OCI-LY7 (cell line): ENCODE measurements at regions not wholly inside any gene's neighbourhood (a gene's known extent, or its start where the extent isn't known, plus 50 kb on each side); places are given as distances from the start of the nearest gene placed in this dataset.

Source experiments
- EZH2phosphoT487 ChIP-seq: fragments of 200-600 bp; sonication (generic); IDR thresholded peaks from 2 replicates; pipeline ENCODE4 v1.6.1; 2018; ENCODE audit warnings: low read depth, borderline replicate concordance, mild to moderate bottlenecking, mixed run types, antibody characterized with exemption, low read length, moderate library complexity, mixed read lengths
- TF ChIP-seq, protein P1 (sequence below): fragments of 200-600 bp; sonication (generic); conservative IDR thresholded peaks from 2 replicates; pipeline ENCODE4 v1.5.1; 2014; ENCODE audit warnings: mild to moderate bottlenecking, antibody characterized with exemption, low read length, moderate library complexity, mixed read lengths

DNA sequence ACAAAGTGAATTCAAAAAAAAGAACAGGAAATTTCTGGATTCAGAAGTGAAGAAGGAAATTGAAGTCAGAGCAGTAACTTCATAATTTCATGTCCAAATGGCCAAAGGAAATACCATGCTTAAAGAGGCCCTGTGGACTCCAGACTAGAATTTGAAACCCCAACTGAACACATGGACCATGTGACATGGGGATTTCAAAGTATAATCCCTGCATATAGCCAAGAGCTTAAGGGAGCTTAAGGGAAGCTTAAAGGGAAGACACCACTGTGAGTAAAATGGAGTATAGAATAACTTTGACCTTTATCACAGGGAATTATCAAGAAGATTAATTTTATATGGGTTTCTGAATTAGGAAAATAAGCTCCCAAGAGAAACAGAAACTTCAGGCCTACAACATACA, 241.8 kb upstream of the POGK start:
- no peak for TF ChIP-seq EZH2phosphoT487
- TF ChIP-seq, protein P1, sequence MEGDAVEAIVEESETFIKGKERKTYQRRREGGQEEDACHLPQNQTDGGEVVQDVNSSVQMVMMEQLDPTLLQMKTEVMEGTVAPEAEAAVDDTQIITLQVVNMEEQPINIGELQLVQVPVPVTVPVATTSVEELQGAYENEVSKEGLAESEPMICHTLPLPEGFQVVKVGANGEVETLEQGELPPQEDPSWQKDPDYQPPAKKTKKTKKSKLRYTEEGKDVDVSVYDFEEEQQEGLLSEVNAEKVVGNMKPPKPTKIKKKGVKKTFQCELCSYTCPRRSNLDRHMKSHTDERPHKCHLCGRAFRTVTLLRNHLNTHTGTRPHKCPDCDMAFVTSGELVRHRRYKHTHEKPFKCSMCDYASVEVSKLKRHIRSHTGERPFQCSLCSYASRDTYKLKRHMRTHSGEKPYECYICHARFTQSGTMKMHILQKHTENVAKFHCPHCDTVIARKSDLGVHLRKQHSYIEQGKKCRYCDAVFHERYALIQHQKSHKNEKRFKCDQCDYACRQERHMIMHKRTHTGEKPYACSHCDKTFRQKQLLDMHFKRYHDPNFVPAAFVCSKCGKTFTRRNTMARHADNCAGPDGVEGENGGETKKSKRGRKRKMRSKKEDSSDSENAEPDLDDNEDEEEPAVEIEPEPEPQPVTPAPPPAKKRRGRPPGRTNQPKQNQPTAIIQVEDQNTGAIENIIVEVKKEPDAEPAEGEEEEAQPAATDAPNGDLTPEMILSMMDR, result no peak
